GM18909 (cell line): ENCODE measurements at regions not wholly inside any gene's neighbourhood (a gene's known extent, or its start where the extent isn't known, plus 50 kb on each side); places are given as distances from the start of the nearest gene placed in this dataset.
A peak's percentile ranks its signal among the peaks of the same experiment; 100 is the strongest.
"Not testable (repeated sequence)": the region's sequence is repeated elsewhere in the genome, so short reads cannot be mapped to it uniquely, and the experiment has no call there.

Source experiments
- ATAC-seq: cut with Tn5 transposase; IDR thresholded peaks from one replicate; pipeline ENCODE4 v1.9.1; 2021; ENCODE audit warnings: mild to moderate bottlenecking; ENCODE audit not compliant: unreplicated experiment, poor library complexity

DNA sequence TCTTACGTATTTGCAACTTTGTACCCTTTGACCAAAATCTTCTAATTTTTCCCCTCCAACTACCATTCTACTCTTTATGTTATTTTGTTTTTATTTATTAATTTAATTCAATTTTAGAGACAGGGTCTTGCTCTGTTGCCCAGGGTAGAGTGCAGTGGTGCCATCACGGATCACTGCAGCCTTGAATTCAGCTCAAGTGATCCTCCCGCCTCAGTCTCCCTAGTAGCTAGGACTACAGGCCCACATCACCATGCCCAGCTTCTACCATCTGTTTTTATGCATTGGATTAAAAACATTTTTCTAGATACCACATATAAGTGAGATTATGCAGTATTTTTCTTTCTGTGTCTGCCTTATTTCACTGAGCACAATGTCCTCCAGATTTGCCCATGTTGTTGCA, 2912.5 kb downstream of the RPIA start:
- not testable (repeated sequence) for ATAC-seq

DNA sequence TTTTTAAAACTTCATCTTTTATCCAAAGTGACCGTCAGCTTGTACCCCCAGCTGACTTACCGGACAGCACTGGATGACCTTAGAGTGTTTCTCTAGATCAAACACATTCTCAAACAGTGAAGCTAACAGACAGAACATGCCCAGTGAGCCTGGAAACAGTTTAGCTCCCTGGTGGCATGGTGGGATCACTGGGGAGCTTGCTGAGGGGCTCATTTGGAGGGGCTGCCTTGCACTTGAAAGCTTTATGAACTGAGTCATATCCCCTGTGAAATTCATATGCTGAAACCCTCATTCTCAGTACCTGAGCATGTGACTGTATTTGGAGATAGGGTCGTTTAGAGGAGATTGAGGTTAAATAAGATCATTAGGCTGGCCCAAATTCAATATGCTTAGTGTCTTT, 2913.2 kb downstream of the RPIA start:
- ATAC-seq = not testable (repeated sequence)

DNA sequence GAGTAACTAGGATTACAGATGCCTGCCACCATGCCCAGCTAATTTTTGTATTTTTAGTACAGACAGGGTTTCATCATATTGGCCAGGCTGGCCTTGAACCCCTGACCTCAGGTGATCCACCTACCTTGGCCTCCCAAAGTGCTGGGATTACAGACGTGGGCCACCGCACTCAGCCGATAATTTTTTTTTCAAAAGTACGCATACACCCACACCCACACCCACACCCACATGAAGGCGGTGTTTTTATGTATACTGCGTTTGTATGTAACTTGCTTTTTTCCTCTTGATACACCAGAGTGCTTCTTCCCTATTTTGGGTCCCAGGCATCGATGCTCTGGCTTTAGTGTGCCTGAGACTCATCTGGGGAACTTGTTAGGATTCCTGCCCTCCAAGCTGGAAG, 2932.3 kb downstream of the RPIA start:
- ATAC-seq = not testable (repeated sequence)

DNA sequence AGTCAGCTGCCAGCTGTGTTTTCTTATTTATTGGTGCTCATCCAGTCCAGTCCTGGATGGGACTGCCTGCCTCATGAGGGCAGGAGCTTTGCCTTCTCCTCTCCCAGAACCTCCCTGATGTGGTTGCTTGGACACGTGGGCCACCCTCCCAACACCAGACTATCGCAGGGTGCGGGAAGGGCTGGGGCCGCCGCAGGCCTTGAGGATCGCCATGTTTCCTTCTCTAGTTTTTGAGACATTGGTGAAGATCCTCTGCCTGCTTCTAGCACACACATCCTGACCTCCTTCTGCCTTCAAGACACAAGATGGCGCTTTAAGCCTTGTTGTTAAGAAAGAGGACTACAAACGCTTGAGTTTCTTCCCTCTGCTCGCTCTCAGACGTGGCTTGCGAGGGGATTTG, 2937.0 kb downstream of the RPIA start:
- ATAC-seq = not testable (repeated sequence)

DNA sequence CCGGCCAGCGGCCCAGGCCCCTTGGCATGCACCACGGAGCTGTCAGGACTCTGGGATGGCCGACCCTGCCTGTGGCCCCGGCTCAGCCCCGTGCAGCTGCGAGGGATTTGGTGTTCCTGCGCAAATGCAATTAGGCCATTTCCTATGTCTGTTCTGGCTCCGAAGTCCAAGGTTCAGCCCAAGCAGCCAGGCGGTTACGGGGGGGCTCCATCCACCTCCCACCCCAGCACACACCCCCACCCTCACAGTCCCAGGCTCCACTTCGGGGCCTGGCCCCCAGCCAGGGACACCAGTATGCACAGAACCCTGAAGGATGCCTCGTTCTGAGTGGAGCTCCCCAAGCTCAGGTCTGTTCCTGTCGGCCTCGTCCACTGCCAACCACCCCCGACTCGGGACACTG, 2965.7 kb downstream of the RPIA start:
- ATAC-seq = not testable (repeated sequence)

DNA sequence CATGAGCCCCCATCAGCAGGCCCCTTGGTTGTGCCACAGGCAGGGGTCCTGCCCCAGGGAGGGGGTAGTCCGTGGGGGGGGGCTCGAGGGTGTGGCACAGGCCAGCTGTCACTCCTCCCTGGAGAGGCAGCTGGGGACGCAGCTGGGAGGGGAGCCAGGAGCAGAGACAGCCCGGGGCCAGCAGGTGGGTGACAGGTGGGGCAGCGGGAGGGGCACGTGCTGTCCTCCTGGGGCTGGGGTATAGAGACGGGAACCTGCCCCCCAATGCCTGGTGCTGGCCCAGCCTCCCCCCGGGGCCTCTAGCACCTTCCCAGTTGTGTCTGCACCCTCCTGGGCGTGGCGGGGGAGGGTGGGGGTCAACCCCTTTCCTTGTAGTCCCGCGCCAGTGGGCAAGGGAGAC, 2966.9 kb downstream of the RPIA start:
- ATAC-seq = not testable (repeated sequence)

DNA sequence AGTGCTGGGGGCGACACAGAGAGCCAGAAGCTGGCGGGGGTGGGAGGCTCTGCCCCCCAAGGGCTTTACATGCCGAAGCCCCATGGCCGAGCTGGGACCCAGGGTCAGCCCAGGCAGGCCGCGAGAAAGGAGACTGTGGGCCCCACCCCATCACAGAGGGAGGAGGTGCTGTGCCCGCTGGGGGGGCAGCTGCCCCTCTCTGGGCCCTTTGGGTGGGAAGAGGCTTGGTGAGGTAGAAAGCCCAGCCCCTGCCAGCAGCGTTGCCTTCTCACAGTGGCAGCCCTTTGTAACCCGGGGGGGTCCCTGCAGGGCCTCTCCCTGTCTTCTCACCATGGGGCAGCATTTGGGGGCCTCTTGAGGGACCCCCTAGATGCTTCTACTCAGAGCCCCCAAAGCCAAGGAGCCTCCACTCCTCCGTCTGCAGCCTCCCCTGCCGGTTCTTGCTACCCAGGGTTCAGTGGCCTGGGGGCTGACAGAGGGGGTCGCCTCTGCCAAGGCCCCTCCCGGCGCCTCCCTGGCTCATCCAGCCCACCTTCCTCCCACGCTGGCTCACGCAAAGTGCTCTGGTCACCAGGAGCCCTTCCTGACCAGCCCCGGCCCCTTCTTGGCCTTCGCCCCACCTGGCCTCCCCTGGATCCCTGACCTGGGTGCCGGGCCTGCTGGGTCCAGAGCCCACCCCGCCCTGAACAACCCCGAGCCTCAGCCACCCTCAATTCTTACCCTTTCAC, 2967.9 kb downstream of the RPIA start:
- ATAC-seq = not testable (repeated sequence)

DNA sequence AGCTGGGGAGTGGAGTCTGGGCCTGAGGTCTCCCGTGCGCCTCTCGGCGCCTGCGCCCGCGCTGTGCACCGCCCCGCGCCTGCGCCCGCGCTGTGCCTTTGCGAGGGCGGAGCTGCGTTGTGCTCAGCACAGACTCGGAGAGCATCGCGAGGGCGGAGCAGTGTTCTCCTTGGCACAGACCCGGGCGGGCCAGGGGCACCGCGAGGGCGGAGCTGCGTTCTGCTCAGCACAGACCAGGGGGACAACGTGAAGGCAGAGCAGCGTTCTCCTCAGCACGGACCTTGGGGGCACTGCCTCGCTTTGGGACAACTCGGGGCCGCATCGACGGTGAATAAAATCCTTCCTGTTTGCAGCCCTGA, 2968.4 kb downstream of the RPIA start:
- ATAC-seq = peak; percentile 91

DNA sequence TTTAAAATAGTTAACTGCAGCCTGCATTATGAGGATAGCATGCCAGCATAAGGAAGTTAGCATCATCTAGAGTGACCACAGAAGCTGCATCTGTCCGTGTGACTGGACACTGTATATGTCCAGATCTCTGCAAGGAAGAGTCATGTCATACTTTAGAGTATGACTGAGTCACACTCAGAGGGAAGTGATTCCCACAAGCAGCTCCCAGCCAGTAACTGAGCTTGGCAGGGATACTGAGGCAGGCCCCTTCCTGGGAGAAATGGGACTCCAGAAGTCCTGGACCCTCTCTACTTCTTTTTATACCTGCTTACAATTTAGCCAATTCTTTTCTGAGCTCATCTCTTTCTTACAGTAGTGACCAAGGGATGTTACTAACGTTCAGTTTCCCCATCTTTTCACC, 2975.9 kb downstream of the RPIA start:
- not testable (repeated sequence) for ATAC-seq

DNA sequence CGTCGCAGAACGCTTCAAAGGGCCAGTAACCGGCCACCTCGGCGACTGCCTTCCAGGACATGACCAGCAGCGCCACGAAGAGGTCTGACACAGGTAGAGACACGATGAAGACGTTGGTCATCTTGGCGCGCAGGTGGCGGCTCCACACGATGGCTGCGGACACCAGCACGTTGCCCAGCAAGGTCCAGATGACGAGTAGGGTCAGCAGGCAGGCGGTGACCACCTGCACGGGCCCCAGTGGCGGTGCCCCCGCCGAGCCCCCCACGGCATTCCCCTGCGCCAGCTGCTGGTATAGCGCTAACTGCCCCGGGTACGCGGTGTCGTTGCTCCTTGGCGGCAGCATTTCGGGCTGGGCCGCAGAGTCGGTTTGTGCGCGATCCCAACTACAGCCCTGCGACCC, 2994.1 kb downstream of the RPIA start:
- not testable (repeated sequence) for ATAC-seq

DNA sequence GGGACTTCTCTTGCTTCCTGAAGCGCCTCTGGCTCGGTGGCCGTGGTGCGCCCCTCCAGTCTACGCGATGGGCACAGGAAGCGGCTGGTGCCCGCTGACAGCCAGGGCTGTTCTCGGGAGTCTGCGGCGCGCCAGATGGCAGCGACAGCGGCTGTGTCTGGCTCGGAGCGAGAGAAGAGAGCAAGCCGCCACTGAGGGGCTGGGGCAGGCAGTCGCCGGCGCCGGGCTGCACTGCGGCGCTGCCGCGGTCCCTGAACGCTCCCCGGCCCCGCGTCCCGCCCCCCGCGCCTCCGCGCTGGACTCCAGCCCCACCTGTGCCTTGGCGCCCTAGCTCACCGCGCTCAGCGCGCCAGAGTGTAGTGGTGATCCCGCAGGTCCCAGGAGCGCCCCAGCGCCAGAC, 2994.6 kb downstream of the RPIA start:
- ATAC-seq = not testable (repeated sequence)
